ENCODE measurements at regions not wholly inside any gene's neighbourhood (a gene's known extent, or its start where the extent isn't known, plus 50 kb on each side); places are given as distances from the start of the nearest gene placed in this dataset.
"Not testable (repeated sequence)": the region's sequence is repeated elsewhere in the genome, so short reads cannot be mapped to it uniquely, and the experiment has no call there.

DNA sequence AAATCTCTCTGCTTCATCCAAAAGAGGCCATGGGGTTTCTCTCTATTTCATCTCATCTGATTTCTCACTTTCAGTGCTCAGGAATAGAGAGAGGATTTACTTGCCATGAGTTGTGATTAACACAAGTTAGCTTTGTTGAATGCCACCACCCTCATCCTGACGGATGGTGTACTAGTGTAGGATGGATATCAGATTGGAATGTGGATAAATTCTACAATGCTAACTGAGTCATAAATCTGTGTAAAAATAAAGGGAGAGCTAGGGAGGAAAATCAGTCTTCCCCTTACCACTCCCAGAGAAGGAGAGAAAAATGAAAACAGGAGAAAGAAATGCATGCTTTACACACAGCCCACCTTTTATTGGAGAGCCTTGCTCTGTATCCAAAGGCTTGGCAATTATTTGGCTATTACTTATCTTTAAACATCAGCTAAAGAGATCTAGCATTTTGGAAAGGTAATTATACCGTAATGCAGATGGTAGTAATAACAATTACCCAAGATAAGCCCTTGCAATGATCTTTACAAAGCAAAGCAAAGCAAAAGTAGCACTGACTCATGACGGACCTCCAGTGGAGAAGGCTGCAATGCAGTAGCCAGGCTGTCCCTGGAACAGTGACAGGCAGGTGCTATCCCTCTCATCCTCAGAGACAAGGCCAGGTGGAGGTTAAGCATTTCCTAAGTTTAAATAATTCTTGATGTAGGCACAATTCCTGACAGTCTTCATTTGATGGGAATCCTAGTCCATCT is 306.3 kb upstream of the PPARGC1A start:
- no peak for DNase-seq

DNA sequence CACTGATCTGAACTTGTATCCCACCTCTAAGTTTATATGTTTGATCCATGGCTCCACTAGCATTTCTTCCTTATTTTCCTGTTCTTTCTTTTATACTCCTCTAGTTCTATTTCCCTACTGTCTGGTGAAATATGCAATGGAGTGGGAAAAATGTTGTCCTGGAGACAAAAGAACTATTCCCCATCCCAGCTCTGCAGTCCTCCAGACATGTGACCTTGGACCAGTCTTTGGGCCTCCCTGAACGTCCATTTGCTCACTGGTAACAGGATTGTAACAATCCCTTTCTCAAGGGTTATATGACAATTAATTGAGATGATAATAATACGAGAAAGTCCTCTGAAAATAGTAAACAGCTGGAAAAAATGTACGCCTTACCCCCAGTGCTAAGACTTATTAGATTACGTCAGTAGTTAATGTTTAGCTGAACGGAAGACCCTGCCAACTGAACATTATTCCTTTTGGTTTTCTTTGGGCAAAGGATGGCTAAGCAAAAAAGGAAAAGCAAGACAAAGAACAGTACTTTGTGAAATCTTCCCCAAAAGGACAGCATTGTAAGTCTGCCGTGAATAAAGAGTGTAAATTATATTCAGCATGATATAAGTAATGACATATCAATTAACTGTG is 302.3 kb upstream of the PPARGC1A start:
- no peak for DNase-seq

DNA sequence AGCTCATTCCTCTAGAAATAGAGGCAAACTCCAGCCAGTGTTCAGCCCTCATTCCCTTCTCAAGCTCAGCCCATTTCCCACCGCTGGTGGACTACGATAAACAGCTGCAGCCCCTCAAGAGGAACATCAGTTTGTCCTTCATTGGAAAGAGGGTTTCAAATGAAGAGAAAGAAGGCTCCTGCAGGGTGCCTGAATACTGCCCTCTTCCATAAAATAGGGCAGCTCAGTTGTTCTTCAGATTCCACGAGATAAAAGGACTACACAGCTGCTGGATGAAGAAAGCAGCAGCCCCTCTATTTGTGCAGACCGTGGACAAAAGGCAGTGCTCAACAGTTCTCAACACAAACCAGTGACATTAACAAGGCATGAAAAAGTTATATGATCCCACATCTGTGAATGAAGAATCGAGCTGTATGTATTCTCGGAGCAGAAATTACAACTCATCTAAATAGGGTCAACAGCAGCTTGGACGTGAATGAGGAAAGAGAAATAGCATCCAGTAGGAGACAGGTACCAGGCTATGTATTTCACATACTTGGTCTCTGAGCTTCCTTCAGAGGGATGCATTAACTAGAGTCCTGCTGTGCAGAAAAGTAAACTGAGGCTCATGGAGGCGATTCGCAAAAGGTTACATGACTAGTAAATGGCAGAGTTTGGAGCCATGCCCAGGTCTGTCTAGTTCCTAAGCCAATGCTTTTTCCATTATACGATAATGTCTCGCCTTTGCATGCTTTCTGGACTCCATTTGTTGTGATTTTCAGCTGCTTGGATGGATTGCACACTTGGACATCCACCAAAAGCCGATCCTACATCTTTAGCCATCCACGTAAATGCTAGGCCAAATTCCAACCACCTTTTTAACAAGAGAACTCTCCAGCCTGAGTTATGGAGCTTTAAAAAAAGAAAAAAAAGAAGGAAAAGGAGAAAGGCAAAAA is 301.2 kb upstream of the PPARGC1A start:
- DNase-seq: no peak

DNA sequence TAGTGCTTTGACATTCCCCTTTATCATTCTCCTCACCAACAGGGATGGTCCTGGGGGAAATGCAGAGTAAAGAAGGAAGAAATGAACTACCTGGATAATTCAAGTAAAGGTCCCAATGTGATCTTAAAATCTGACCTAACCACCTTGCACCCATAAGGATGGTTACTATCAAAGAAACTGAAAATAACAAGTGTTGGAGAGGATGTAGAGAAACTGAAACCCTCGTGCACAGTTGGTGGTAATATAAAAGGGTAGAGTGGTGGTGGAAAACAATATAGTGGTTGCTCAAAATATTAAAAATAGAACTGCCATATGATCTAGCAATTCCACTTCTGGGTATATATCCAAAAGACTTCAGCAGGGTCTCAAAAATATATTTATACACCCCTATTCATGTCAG is 298.6 kb upstream of the PPARGC1A start:
- DNase-seq: no peak

DNA sequence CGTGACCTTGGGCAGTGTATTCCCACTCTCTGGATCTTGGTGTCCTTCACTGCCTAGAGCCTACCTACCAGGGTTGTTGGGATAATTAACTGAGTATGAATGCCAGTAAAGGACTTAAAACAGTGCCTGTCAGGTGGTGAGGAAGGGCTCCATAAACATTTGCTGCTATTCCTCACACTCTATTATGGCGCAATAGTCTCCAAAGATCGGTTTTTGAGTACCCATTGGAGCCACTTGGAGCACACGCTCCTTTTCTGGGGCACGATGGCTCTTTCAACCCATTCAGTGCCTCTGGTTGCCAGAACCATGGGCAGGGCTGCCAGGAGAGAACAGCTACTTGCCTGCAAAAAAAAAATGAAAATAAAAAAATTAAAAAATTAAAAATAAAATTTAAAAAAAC is 296.6 kb upstream of the PPARGC1A start:
- no peak for DNase-seq

DNA sequence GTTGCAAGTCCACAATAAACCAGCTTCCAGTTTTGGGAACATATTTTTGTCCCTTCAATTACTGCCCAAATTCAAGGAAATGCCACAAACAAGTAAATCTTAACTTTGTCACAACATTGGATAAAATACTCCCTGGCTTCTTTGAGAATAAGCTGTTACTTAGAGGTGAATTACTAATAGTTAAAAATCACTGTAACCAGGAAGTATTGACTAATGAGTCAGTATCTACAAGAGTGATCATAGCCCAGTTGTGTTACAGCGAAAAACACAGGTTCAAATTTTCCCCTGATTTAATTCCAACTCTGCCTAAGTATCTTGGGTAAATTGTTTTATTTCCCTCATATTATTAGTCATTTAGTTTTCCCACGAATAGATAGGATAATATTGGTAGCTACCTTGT is 291.2 kb upstream of the PPARGC1A start:
- DNase-seq: no peak

DNA sequence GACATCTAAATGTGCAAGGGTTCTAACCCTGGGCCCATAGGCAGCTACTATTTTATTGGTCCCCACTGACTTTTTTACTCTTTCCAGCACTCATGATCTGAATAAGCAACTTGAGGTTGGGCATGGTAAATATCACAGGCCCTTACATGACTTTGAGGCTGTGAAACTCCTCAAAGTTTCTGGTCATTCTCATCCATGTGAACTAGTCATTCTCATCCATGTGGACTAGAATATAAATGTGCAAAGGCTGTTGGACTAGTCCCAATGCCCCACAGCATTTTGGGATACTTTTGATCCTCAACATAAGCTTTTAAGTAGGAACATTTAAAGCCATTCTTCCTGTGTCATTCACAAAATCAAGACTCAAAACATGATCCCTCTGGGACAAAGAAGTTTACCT is 290.7 kb upstream of the PPARGC1A start:
- DNase-seq: no peak

DNA sequence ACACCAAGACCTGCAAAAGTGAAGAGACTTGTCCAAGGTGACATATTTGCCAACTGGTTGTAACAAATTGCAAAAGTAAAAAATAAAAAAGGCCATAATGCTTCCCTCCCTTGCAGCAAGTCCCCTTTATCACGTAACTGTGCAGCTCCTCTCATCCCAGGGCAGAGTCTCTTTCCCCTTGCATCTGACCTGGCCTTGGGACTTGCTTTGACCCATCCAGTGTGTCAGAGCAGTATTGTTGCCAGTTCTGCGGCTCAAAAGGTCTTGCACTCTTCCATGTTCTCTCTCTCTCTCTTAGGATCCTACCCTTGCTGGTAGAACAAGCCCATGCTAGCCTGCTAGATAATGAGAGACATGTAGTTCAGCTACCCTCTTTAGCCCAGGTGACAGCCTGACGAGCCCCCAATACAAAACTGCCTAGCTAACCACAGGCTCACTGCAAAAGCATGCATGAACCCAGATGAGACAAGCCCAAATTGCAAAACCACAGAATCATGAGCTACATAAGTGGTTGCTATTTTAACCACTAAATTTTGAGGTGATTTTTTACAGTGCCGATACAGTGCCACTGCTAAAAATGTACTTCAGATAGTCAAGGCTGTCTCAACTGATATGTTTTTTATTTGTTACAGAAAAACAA is 289.5 kb upstream of the PPARGC1A start:
- no peak for DNase-seq

DNA sequence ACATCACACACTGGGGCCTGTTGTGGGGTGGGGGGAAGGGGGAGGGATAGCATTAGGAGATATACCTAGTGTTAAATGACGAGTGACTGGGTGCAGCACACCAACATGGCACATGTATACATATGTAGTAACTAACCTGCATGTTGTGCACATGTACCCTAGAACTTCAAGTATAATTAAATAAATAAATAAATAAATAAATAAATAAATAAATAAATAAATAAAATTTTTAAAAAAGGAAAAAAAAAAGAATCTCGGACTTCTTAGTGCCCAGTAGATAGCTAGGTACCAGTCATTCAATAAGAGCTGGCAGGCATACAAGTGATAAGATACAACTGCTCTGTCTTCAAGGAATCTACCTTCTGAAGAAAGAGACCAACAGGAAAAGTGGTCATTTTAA is 287.6 kb upstream of the PPARGC1A start:
- DNase-seq: not testable (repeated sequence)

DNA sequence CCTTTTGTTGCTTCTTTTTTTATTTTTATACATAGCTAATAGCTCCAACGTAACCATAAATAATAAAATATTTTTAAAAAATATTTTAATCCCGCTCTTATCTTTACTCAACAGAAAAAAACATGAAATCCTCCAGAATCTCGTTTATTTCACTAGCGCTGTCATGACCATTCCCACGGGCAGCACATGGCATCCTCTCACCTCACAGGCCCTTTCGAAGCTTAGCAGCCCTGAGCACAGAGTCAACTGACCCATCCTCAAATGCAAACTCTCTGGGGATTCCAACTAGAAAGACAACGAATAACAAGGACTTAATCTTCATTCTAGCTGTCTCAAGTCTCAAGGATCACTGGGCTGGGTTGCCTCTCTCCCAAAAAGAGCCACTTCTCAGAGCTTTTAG is 285.9 kb upstream of the PPARGC1A start:
- DNase-seq: no peak

DNA sequence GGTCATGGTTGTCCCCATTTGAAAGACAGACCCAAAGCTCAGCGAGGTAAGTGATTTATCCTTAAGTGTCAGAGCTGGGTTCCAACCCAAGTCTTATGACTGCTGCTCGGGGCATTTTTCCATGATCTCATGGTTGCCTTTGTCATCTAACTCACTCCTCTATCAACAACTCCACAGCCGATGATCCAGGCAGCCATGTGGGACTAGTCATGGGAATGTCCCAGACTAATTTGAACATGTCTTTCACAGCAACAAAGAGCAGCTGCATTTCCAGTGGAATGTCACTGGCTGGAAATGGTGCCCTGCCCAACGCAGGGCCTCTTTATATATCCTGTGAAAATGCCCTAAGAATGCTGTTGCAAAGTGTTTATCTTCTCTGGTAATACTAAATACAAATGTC is 284.8 kb upstream of the PPARGC1A start:
- no peak for DNase-seq

DNA sequence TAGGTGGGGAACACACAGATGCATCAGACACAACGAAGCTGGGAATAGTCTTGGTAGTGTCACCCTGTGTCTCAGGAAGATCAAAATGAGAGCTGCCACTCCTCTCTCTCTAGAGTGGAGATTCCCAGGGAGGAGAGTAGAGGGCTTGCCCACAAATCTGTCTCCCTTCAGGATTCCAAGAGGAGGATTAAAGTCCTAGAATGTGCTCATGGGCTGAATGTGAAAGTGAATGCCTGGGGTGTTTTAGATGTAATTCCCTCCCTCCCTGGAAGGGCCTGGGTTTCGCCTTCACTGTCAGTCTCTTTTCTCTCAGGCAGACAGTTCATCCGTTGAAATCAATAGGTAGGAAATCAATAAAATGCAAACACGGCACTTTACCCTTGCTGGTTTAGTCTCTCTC is 282.6 kb upstream of the PPARGC1A start:
- no peak for DNase-seq

DNA sequence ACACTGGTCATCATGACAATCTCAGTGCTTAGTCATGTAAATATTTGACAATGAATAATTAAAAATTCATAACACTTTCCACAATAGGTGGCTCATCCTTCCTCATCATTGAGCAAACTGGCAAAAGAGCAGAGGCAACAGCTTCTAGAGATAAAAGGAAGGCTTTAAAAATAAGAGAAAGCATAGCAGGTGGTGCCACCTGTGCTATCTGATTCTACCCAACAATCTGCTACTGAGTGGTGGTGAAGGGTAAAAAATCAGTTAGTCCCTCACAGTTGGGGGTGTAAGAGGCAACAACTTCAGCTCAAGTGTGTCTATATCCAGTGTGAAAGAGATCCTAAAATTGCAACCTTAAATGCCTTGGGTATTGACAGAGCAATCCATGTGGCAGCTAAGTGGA is 280.1 kb upstream of the PPARGC1A start:
- no peak for DNase-seq

DNA sequence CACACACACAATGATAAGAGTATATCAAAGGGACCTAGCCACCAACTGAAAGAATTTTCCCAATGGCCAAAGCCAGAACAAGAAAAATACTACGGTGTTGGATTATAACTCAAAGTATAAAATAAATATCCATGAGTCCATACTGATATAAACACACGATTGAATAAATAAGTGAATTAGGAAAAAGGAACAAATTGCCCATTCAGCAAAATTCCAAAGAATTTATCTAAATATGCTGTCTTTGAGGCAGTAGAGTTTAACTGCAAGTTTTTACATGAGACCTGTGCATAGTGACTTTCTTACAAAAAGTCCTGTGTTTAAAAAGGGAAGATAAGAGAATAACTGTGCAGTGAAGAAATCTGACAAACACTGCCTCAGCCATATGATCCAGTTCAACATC is 278.8 kb upstream of the PPARGC1A start:
- no peak for DNase-seq

DNA sequence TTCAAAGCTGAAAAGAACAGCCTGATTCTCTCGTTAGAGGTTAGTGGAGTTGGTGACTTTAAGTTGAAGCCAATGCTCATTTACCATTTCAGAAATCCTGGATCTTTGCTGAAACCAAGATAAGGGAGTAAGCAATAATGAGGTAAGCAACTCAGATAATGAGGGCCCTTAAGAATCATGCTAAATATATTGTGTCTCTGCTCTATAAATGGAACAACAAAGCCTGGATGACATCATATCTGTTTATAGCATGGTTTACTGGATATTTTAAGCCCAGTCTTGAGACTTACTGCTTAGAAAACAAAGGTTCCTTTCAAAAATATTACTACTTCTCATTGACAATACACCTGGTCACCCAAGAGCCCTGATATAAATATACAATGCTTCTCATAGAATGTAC is 276.7 kb upstream of the PPARGC1A start:
- no peak for DNase-seq

DNA sequence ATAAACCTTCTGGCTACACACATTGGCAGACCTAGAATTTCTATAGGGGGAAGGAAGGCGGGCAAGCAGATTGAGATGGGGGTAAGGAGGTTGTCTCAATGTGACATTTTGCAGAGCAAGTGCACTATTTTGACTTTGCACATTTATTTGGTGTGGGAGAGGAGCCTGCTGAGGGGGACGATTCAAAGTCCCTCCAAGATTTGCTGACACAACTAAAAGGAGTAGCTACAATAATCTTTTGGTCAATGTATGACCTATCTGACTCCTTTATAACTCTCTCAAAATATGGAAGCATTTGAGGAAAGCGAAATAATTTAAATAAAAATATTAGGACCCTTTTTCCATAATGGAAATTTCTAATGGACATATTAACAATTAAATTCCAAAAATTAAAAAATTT is 274.9 kb upstream of the PPARGC1A start:
- no peak for DNase-seq

DNA sequence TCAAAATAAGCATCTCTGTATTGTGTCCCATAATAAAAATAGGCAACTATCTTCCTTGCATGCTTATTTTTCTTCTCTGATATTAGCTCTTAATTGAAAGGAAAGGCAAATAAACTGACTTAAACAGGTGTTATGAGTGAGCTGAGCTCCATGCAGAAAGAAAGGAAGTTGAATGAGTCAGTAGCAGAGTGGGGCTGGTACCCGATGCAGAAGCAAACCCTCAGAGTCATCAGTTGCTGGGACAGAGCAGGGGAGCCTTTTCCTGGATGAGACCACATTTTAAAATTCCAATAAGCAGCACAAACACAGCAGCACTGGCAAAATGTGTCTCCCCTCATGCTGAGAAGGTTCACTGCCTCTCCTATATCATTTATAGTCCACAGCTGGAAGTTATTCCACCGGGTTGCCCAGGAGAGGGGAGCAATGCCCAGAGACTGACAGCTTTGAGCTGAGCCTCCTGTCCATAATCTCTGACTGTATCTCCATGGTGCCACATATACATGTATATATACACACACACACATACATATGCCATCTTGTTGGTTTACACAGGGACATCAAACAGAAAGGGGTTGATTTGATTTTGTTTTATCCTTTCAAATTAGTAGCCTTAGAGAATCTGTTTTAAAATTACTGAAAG is 274.3 kb upstream of the PPARGC1A start:
- DNase-seq: no peak

DNA sequence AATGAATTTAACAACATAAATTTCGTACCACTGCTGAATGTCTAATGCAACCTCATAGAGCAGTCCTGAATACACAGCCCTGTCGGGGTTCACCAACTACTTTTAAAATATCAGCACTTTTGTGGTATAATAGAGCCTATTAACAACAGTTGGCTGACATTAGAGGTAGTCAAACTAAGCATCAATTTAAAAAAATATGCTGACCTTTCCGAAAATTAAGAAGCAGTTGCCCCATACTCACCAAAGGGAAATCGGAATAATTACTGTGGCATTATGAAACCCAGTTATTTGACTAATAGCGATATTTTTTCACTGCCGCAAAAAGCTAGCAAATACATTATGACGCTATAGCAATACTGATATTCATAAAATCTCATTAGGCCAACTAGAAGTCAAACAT is 273.5 kb upstream of the PPARGC1A start:
- no peak for DNase-seq

DNA sequence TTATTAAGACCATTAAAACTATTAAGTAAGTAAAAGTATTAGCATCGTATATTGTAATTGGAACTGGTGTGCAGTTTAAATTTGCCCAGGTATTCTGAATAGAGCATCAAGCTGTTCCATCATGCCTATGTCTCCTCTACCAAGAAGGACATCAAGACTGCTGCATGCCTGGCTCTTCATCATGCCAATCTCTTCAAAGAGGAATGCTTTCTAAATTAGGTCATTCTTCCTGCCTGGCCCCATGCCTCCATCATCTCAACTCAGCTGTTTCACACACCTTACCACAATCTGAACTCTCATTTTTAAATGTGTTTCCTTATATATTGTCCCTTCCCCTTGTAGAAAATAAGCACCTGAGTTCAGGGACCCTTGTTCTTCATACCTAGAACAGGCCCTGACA is 270.5 kb upstream of the PPARGC1A start:
- no peak for DNase-seq

DNA sequence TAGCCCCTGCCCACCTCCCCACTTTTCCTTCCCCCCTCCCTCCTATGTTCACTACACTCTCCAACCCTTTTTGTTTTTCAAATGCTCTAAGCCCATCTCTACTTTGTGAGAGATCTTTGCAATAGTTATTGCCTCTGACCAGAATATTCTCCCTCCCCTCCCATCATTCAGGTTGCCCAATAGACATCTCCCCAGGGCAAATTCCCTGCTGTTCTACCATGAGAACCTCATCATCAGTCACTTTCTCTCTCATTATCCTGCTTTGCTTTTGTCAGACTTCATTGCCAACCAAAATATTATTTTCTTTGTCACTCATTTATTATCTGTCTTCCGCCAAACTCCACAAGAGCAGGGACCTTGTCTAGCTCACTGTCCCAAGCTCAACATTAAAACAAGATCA is 268.2 kb upstream of the PPARGC1A start:
- no peak for DNase-seq

DNA sequence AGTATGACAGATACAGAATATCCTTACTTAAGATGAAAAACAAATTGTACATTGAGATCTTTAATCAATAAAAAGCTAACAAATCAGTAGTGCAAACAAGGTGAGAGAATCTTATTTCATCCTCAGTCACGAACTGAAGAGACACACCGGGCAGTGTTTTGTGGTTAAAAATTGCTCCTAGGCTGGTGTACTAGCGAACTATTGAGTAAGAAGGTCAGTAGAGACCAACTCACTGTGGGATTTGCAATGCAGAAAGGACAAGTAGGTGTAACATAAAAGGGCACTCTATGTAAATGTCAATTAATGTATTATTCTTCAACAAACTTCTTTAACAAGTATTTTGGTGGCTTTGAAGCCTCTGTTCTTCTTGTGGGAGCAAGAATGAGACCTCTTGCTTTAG is 260.2 kb upstream of the PPARGC1A start:
- DNase-seq: no peak

DNA sequence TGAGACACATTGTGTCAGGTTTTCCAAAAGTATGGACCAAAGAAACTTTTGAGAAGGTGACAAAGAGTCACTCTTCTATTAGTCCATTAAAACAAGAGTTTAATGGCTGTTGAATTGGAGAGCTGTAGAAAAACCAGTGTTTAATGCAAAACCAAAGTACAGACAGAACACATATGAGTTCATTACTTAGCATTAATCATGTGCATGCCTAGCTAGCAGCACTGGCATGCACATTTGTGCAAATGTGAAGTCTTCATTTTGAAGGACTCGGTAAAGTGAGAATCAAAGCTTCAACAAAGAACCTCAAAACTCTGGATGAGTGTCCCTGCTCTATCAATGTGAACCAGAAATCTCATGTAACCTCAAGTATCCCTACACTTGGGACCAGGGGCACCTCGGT is 256.3 kb upstream of the PPARGC1A start:
- no peak for DNase-seq

DNA sequence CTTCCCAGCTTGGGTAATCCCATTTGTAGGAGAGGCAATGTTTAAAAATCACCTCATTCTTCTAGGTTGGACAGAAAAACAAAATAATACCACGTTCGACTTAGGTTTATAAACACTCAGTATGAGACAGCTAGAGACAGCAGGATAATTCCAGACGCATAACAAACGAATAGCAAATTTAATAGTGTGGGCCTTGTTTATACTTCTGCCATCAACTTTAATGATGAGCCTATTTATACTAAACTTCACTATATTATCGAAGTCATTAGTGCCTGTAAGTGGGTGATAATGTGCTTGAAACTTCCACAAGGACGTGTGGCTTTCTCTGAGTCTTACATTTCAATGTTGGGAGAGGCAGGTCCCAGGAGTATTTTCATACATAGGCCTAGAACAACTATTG is 255.7 kb upstream of the PPARGC1A start:
- DNase-seq: no peak
